Neural cell (in vitro differentiated cells): ENCODE measurements at regions not wholly inside any gene's neighbourhood (a gene's known extent, or its start where the extent isn't known, plus 50 kb on each side); places are given as distances from the start of the nearest gene placed in this dataset.

Source experiments
- H2AFZ ChIP-seq: fragments of 200-600, 300-800 bp; sonication (generic), shearing (Covaris generic); 2 replicates; pipeline ENCODE4 v1.6.0; 2014; ENCODE audit warnings: low read depth, mild to moderate bottlenecking, antibody characterized with exemption, low read length, moderate library complexity
- H3F3A ChIP-seq: fragments of 200-600 bp; shearing (Covaris generic); 2 replicates; pipeline ENCODE4 v1.6.1; 2016; ENCODE audit warnings: mild to moderate bottlenecking, moderate library complexity, mixed read lengths, antibody characterized with exemption, low read length; ENCODE audit not compliant: insufficient read depth, poor library complexity, severe bottlenecking
- H3K27ac ChIP-seq: fragments of 200-600, 300-800 bp; sonication (generic), shearing (Covaris generic); 2 replicates; pipeline ENCODE4 v1.5.1; 2014; ENCODE audit warnings: mild to moderate bottlenecking, low read length, moderate library complexity
- H3K27me3 ChIP-seq: fragments of 300-800, 200-600 bp; sonication (generic), shearing (Covaris generic); 2 replicates; pipeline ENCODE4 v1.6.0; 2014; ENCODE audit warnings: mild to moderate bottlenecking, low read depth, low read length, moderate library complexity; ENCODE audit not compliant: insufficient read depth
- H3K36me3 ChIP-seq: fragments of 300-800, 200-600 bp; sonication (generic), shearing (Covaris generic); 2 replicates; pipeline ENCODE4 v1.5.1; 2014; ENCODE audit warnings: mild to moderate bottlenecking, antibody characterized with exemption, low read length, moderate library complexity; ENCODE audit not compliant: insufficient read depth
- H3K4me2 ChIP-seq: fragments of 300-800, 200-600 bp; sonication (generic), shearing (Covaris generic); 2 replicates; pipeline ENCODE4 v1.6.0; 2014; ENCODE audit warnings: mild to moderate bottlenecking, low read length
- H3K4me3 ChIP-seq: fragments of 300-800, 200-600 bp; sonication (generic), shearing (Covaris generic); 2 replicates; pipeline ENCODE4 v1.5.1; 2014; ENCODE audit warnings: mild to moderate bottlenecking, low read length, moderate library complexity
- H3K79me2 ChIP-seq: fragments of 200-600 bp; shearing (Covaris generic); replicated peaks from 2 replicates; pipeline ENCODE4 v1.6.0; 2014; ENCODE audit warnings: mild to moderate bottlenecking, low read length, moderate library complexity; ENCODE audit not compliant: insufficient read depth
- H3K9ac ChIP-seq: fragments of 300-800, 200-600 bp; sonication (generic), shearing (Covaris generic); 2 replicates; pipeline ENCODE4 v1.6.1; 2016; ENCODE audit warnings: mild to moderate bottlenecking, low read length, mixed read lengths
- H3K9me2 ChIP-seq: fragments of 200-600 bp; shearing (Covaris generic); 2 replicates; pipeline ENCODE4 v1.6.1; 2016; ENCODE audit warnings: mild to moderate bottlenecking, low read length, mixed read lengths; ENCODE audit not compliant: insufficient read depth
- H3K9me3 ChIP-seq: fragments of 200-600, 300-800 bp; sonication (generic), shearing (Covaris generic); 2 replicates; pipeline ENCODE4 v1.6.1; 2016; ENCODE audit warnings: mild to moderate bottlenecking, mixed run types, low read length, moderate library complexity, mixed read lengths
- H4K20me1 ChIP-seq: fragments of 200-600 bp; shearing (Covaris generic); 2 replicates; pipeline ENCODE4 v1.6.1; 2016; ENCODE audit warnings: mild to moderate bottlenecking, mixed run types; ENCODE audit not compliant: insufficient read depth
- CTCF ChIP-seq: fragments of 450-650 bp; IDR thresholded peaks from 2 replicates; pipeline ENCODE4 v1.5.1; 2014; ENCODE audit warnings: antibody characterized with exemption, mild to moderate bottlenecking, moderate library complexity; ENCODE audit not compliant: poor library complexity, severe bottlenecking
- EP300 ChIP-seq: fragments of 450-650 bp; conservative IDR thresholded peaks from 2 replicates; pipeline ENCODE4 v1.6.1; 2014; ENCODE audit warnings: antibody characterized with exemption, mild to moderate bottlenecking, moderate library complexity; ENCODE audit not compliant: poor library complexity, severe bottlenecking
- EZH2 ChIP-seq: fragments of 200-600, 300-800 bp; shearing (Covaris generic), sonication (generic); IDR thresholded peaks from 2 replicates; pipeline ENCODE4 v1.6.1; 2014; ENCODE audit warnings: antibody characterized with exemption, low read length, borderline replicate concordance, mild to moderate bottlenecking; ENCODE audit not compliant: insufficient read depth, poor library complexity, severe bottlenecking
- MXI1 ChIP-seq: fragments of 450-650 bp; conservative IDR thresholded peaks from 2 replicates; pipeline ENCODE4 v1.6.1; 2014; ENCODE audit warnings: antibody characterized with exemption, mild to moderate bottlenecking; ENCODE audit not compliant: poor library complexity, severe bottlenecking
- POLR2AphosphoS5 ChIP-seq: IDR thresholded peaks from 2 replicates; pipeline ENCODE4 v1.6.1; 2012
- RAD21 ChIP-seq: fragments of 450-650 bp; conservative IDR thresholded peaks from 2 replicates; pipeline ENCODE4 v1.6.1; 2014; ENCODE audit warnings: antibody characterized with exemption, mild to moderate bottlenecking, moderate library complexity
- SMC3 ChIP-seq: fragments of 450-650 bp; conservative IDR thresholded peaks from 2 replicates; pipeline ENCODE4 v1.6.1; 2014; ENCODE audit warnings: antibody characterized with exemption, mild to moderate bottlenecking, moderate library complexity; ENCODE audit not compliant: poor library complexity
- TAF1 ChIP-seq: IDR thresholded peaks from 2 replicates; pipeline ENCODE4 v1.6.1; 2012; ENCODE audit warnings: low read depth
- TF ChIP-seq, protein P1 (sequence below): IDR thresholded peaks from 2 replicates; pipeline ENCODE4 v1.6.1; 2012; ENCODE audit warnings: borderline replicate concordance

- H3K4me2 ChIP-seq, result no peak overlapping the region
- no peak overlapping the region for H3K27ac ChIP-seq
- H3K79me2 ChIP-seq, result no peaks in the 10 kb centered on the region
- H3K36me3 ChIP-seq, result no peaks in the 10 kb centered on the region
- H3K4me3 ChIP-seq, result no peak overlapping the region
- no peak overlapping the region for H2AFZ ChIP-seq
- H3K9ac ChIP-seq, result no peak overlapping the region
- TF ChIP-seq RAD21 (no peak), SMC3 (no peak), MXI1 (no peak), POLR2AphosphoS5 (no peak), TAF1 (no peak), CTCF (no peak), EP300 (no peak), EZH2 (no peak)
- TF ChIP-seq, protein P1, sequence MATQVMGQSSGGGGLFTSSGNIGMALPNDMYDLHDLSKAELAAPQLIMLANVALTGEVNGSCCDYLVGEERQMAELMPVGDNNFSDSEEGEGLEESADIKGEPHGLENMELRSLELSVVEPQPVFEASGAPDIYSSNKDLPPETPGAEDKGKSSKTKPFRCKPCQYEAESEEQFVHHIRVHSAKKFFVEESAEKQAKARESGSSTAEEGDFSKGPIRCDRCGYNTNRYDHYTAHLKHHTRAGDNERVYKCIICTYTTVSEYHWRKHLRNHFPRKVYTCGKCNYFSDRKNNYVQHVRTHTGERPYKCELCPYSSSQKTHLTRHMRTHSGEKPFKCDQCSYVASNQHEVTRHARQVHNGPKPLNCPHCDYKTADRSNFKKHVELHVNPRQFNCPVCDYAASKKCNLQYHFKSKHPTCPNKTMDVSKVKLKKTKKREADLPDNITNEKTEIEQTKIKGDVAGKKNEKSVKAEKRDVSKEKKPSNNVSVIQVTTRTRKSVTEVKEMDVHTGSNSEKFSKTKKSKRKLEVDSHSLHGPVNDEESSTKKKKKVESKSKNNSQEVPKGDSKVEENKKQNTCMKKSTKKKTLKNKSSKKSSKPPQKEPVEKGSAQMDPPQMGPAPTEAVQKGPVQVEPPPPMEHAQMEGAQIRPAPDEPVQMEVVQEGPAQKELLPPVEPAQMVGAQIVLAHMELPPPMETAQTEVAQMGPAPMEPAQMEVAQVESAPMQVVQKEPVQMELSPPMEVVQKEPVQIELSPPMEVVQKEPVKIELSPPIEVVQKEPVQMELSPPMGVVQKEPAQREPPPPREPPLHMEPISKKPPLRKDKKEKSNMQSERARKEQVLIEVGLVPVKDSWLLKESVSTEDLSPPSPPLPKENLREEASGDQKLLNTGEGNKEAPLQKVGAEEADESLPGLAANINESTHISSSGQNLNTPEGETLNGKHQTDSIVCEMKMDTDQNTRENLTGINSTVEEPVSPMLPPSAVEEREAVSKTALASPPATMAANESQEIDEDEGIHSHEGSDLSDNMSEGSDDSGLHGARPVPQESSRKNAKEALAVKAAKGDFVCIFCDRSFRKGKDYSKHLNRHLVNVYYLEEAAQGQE, result no peak
- H4K20me1 ChIP-seq, result no peaks in the 10 kb centered on the region
- no peaks in the 10 kb centered on the region for H3K9me2 ChIP-seq
- H3F3A ChIP-seq, result no peaks in the 10 kb centered on the region
- no peaks in the 10 kb centered on the region for H3K9me3 ChIP-seq
- H3K27me3 ChIP-seq, result no peaks in the 10 kb centered on the region
These were observed 386.5 kb upstream of the SULF2 start for GRCh38 chr20:48171626-48172356.

DNA sequence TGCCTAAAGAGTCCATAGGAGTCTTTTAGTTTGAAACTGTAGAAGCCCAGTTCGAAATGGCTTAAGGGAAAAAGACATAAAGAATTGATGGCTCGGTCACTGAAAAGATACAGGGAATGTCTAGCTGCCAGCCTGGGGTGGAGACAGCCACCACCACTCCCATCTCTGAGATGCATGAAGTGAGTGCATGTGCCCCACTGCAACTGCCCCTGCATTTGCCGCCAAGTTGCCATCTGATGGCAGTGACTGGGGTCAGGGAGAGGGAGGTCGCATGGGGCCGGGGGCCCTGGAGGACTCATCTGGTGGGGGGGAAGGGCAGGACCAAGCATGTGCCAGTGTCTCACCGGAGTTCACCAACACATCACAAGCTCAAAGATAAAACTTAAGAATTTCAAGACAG lies 385.8 kb upstream of the SULF2 start:
- no peaks in the 10 kb centered on the region for H3K36me3 ChIP-seq
- TF ChIP-seq POLR2AphosphoS5, result no peak
- TF ChIP-seq EP300, result no peak
- no peak for TF ChIP-seq CTCF
- no peak for TF ChIP-seq SMC3
- TF ChIP-seq, protein P1, result no peak
- no peak for TF ChIP-seq TAF1
- no peak for TF ChIP-seq MXI1
- no peak for TF ChIP-seq RAD21
- no peak for TF ChIP-seq EZH2
- H3K9me3 ChIP-seq, result no peaks in the 10 kb centered on the region
- no peak overlapping the region for H3K4me3 ChIP-seq
- no peaks in the 10 kb centered on the region for H3K79me2 ChIP-seq
- H3K27me3 ChIP-seq, result no peaks in the 10 kb centered on the region
- no peak overlapping the region for H3K4me2 ChIP-seq
- H3F3A ChIP-seq, result no peaks in the 10 kb centered on the region
- H3K27ac ChIP-seq, result no peak overlapping the region
- no peaks in the 10 kb centered on the region for H3K9me2 ChIP-seq
- H4K20me1 ChIP-seq, result no peaks in the 10 kb centered on the region
- H2AFZ ChIP-seq, result no peak overlapping the region
- H3K9ac ChIP-seq, result no peak overlapping the region
